DOHH2 (cell line): ENCODE measurements at regions not wholly inside any gene's neighbourhood (a gene's known extent, or its start where the extent isn't known, plus 50 kb on each side); places are given as distances from the start of the nearest gene placed in this dataset.

Experiments
- EZH2phosphoT487 ChIP-seq: fragments of 200-600 bp; sonication (generic); IDR thresholded peaks from 2 replicates; pipeline ENCODE4 v1.6.1; 2017; ENCODE audit warnings: borderline replicate concordance, mild to moderate bottlenecking, antibody characterized with exemption, low read length, moderate library complexity, mixed read lengths
- TF ChIP-seq, protein P1 (sequence below): fragments of 200-600 bp; sonication (generic); IDR thresholded peaks from one replicate; pipeline ENCODE4 v1.5.1; 2014; ENCODE audit warnings: antibody characterized with exemption, mild to moderate bottlenecking, low read depth, low read length; ENCODE audit not compliant: poor library complexity, severe bottlenecking

DNA sequence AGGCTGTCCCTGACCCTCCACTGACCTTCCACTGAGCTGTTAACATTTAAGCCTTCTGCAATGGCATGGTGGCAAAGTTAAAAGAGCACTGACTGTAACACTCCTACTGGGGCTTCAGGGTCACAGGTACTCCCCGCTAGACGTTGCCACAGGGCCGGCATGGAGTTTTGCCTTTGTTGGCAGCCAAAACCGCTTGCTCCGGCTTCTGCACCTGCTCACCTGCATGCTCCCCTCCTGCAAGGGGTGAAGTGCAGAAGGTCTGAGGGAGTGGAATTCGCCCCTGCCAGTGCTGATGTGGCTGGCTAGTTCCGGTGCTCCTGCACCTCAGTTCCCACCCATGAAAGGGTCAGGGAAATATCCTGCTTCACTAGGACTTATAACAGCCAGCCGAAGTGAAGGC lies 571.4 kb downstream of the RAPGEF2 start:
- TF ChIP-seq, protein P1, sequence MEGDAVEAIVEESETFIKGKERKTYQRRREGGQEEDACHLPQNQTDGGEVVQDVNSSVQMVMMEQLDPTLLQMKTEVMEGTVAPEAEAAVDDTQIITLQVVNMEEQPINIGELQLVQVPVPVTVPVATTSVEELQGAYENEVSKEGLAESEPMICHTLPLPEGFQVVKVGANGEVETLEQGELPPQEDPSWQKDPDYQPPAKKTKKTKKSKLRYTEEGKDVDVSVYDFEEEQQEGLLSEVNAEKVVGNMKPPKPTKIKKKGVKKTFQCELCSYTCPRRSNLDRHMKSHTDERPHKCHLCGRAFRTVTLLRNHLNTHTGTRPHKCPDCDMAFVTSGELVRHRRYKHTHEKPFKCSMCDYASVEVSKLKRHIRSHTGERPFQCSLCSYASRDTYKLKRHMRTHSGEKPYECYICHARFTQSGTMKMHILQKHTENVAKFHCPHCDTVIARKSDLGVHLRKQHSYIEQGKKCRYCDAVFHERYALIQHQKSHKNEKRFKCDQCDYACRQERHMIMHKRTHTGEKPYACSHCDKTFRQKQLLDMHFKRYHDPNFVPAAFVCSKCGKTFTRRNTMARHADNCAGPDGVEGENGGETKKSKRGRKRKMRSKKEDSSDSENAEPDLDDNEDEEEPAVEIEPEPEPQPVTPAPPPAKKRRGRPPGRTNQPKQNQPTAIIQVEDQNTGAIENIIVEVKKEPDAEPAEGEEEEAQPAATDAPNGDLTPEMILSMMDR, result no peak
- no peak for TF ChIP-seq EZH2phosphoT487
